GM12892 (cell line): ENCODE measurements at regions not wholly inside any gene's neighbourhood (a gene's known extent, or its start where the extent isn't known, plus 50 kb on each side); places are given as distances from the start of the nearest gene placed in this dataset.

Source experiments
- POLR2A ChIP-seq: IDR thresholded peaks from 2 replicates; pipeline ENCODE4 v1.6.1; 2011; ENCODE audit warnings: low read depth, low read length, control low read depth
- POLR2AphosphoS5 ChIP-seq: IDR thresholded peaks from 2 replicates; pipeline ENCODE4 v1.6.1; 2011; ENCODE audit warnings: low read depth, low read length, control low read depth
- TAF1 ChIP-seq: IDR thresholded peaks from 2 replicates; pipeline ENCODE4 v1.6.1; 2011; ENCODE audit warnings: low read depth, mild to moderate bottlenecking, control low read depth, low read length, borderline replicate concordance

- TF ChIP-seq POLR2A (no peak), POLR2AphosphoS5 (no peak), TAF1 (no peak)
Observed at GRCh38 chr2:155844461-155844860, 488.1 kb downstream of the NR4A2 start.
